C4-2B (cell line): ENCODE measurements at regions not wholly inside any gene's neighbourhood (a gene's known extent, or its start where the extent isn't known, plus 50 kb on each side); places are given as distances from the start of the nearest gene placed in this dataset.
"Not testable (repeated sequence)": the region's sequence is repeated elsewhere in the genome, so short reads cannot be mapped to it uniquely, and the experiment has no call there.

Source experiments
- H3K27ac ChIP-seq: fragments of 450-650 bp; 2 replicates; pipeline ENCODE4 v1.5.1; 2017
- ZFX ChIP-seq: fragments of 450-650 bp; IDR thresholded peaks from 2 replicates; pipeline ENCODE4 v1.6.1; 2017
- TF ChIP-seq, protein P1 (sequence below): fragments of 450-650 bp; conservative IDR thresholded peaks from 2 replicates; pipeline ENCODE4 v1.5.1; 2017; ENCODE audit warnings: mild to moderate bottlenecking

GRCh38 chr4:28462766-28463700 lies 1602.4 kb downstream of the STIM2 start:
- no peak overlapping the region for H3K27ac ChIP-seq
- TF ChIP-seq, protein P1, sequence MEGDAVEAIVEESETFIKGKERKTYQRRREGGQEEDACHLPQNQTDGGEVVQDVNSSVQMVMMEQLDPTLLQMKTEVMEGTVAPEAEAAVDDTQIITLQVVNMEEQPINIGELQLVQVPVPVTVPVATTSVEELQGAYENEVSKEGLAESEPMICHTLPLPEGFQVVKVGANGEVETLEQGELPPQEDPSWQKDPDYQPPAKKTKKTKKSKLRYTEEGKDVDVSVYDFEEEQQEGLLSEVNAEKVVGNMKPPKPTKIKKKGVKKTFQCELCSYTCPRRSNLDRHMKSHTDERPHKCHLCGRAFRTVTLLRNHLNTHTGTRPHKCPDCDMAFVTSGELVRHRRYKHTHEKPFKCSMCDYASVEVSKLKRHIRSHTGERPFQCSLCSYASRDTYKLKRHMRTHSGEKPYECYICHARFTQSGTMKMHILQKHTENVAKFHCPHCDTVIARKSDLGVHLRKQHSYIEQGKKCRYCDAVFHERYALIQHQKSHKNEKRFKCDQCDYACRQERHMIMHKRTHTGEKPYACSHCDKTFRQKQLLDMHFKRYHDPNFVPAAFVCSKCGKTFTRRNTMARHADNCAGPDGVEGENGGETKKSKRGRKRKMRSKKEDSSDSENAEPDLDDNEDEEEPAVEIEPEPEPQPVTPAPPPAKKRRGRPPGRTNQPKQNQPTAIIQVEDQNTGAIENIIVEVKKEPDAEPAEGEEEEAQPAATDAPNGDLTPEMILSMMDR = peak; percentile 49
- TF ChIP-seq ZFX = no peak

GRCh38 chr4:28464823-28465222 lies 1604.2 kb downstream of the STIM2 start:
- no peak overlapping the region for H3K27ac ChIP-seq
- no peak for TF ChIP-seq ZFX
- TF ChIP-seq, protein P1 = no peak

DNA sequence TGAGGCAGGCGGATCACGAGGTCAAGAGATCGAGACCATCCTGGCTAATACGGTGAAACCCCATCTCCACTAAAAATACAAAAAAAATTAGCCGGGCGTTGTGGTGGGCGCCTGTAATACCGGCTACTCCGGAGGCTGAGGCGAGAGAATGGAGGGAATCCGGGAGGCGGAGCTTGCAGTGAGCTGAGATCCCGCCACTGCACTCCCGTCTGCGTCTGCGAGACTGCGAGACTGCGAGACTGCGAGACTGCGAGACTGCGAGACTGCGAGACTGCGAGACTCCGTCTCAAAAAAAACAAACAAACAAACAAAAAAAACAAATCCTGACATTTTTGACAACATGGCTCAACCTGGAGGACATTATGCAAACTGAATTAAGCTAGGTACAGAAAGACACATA lies 1606.2 kb downstream of the STIM2 start:
- not testable (repeated sequence) for H3K27ac ChIP-seq

GRCh38 chr4:28469387-28469786 lies 1608.7 kb downstream of the STIM2 start:
- TF ChIP-seq ZFX = no peak
- TF ChIP-seq, protein P1 = no peak
- H3K27ac ChIP-seq = no peak overlapping the region

GRCh38 chr4:28469886-28470285 lies 1609.2 kb downstream of the STIM2 start:
- TF ChIP-seq, protein P1 = no peak
- TF ChIP-seq ZFX = no peak

GRCh38 chr4:28475381-28475780 lies 1614.7 kb downstream of the STIM2 start:
- H3K27ac ChIP-seq = no peak overlapping the region
- TF ChIP-seq, protein P1 = no peak
- no peak for TF ChIP-seq ZFX

More at GRCh38 chr4:28469886-28470285, 1609.2 kb downstream of the STIM2 start:
- H3K27ac ChIP-seq = no peak overlapping the region

- TF ChIP-seq, protein P1 = no peak
- TF ChIP-seq ZFX = no peak
- no peak overlapping the region for H3K27ac ChIP-seq
Measured at GRCh38 chr4:28479666-28480065, 1619.0 kb downstream of the STIM2 start.

GRCh38 chr4:28481565-28481964 lies 1620.9 kb downstream of the STIM2 start:
- TF ChIP-seq, protein P1 = no peak
- no peak for TF ChIP-seq ZFX
- no peak overlapping the region for H3K27ac ChIP-seq
